Activated T-helper 1 cell treated with anti-CD3 and anti-CD28 coated beads, Interleukin-12 subunit alpha, Interleukin-12 subunit beta, Interleukin-2, Interleukin-4 antibody, amounts not matched to agents 30 ng/mL and 10 ng/mL and 1 ng/mL, durations not matched to agents 14 hours and 24 hours and 36 hours (primary cell): ENCODE measurements at regions not wholly inside any gene's neighbourhood (a gene's known extent, or its start where the extent isn't known, plus 50 kb on each side); places are given as distances from the start of the nearest gene placed in this dataset.
A peak's percentile ranks its signal among the peaks of the same experiment; 100 is the strongest.

Experiments
- DNase-seq: peaks from one replicate; pipeline ENCODE4 v3.0.0; 2021; ENCODE audit warnings: low spot score
- H3K27ac Mint-ChIP-seq: one replicate; pipeline ENCODE4 v1.8.0; 2021; ENCODE audit warnings: mild to moderate bottlenecking, mixed read lengths
- H3K27me3 Mint-ChIP-seq: one replicate; pipeline ENCODE4 v1.8.0; 2022; ENCODE audit warnings: mild to moderate bottlenecking, moderate library complexity, mixed read lengths; ENCODE audit not compliant: insufficient read depth
- H3K36me3 Mint-ChIP-seq: one replicate; pipeline ENCODE4 v1.8.0; 2021; ENCODE audit warnings: low read depth, mixed read lengths
- H3K4me1 Mint-ChIP-seq: one replicate; pipeline ENCODE4 v1.8.0; 2021; ENCODE audit warnings: low read depth, mixed read lengths
- H3K4me3 Mint-ChIP-seq: one replicate; pipeline ENCODE4 v1.8.0; 2021; ENCODE audit warnings: mild to moderate bottlenecking, moderate library complexity, mixed read lengths
- H3K9me3 Mint-ChIP-seq: one replicate; pipeline ENCODE4 v1.8.0; 2021; ENCODE audit warnings: mixed read lengths
- intact Hi-C: fragments of 100-400 bp; cut with micrococcal nuclease; formaldehyde crosslinking; loops from one replicate; pipeline ENCODE4 v1.15.1; 2024

GRCh38 chr1:59064592-59064991 is 232.3 kb upstream of the FGGY start:
- H3K36me3 Mint-ChIP-seq, result peaks cover 9% of the 10 kb centered on the region
- H3K9me3 Mint-ChIP-seq, result peaks cover 5% of the 10 kb centered on the region
- H3K4me1 Mint-ChIP-seq, result peaks cover 49% of the 10 kb centered on the region
- peak overlapping the region; percentile 42 for H3K27ac Mint-ChIP-seq
- no peaks in the 10 kb centered on the region for H3K27me3 Mint-ChIP-seq
- intact Hi-C loops, result loop anchor here (5.0 kb wide), 1 partner anchor 78 kb away; no protein-coding TSS in a partner anchor
- no peak overlapping the region for H3K4me3 Mint-ChIP-seq
- no peak for DNase-seq

- DNase-seq, result no peak
- Mint-ChIP-seq H3K4me3 (no peak overlapping the region), H3K4me1 (peaks cover 47% of the 10 kb centered on the region), H3K27ac (no peak overlapping the region), H3K9me3 (peaks cover under 1% of the 10 kb centered on the region), H3K36me3 (peaks cover 4% of the 10 kb centered on the region), H3K27me3 (no peaks in the 10 kb centered on the region)
- intact Hi-C loops, result no loop called here
These were observed 230.7 kb upstream of the FGGY start for GRCh38 chr1:59066236-59066635.

GRCh38 chr1:59070610-59071009 is 226.3 kb upstream of the FGGY start:
- peaks cover 16% of the 10 kb centered on the region for H3K36me3 Mint-ChIP-seq
- DNase-seq, result no peak
- peaks cover 10% of the 10 kb centered on the region for H3K9me3 Mint-ChIP-seq
- intact Hi-C loops, result loop anchor here (2.0 kb wide), 1 partner anchor 24 kb away; no protein-coding TSS in a partner anchor
- H3K27ac Mint-ChIP-seq, result peak overlapping the region; percentile 83
- H3K4me1 Mint-ChIP-seq, result peaks cover 32% of the 10 kb centered on the region
- peak overlapping the region; percentile 44 for H3K4me3 Mint-ChIP-seq
- H3K27me3 Mint-ChIP-seq, result no peaks in the 10 kb centered on the region

GRCh38 chr1:59071289-59071688 is 225.6 kb upstream of the FGGY start:
- Mint-ChIP-seq H3K27me3 (no peaks in the 10 kb centered on the region), H3K4me3 (peak overlapping the region; percentile 44), H3K9me3 (peaks cover 10% of the 10 kb centered on the region), H3K27ac (peak overlapping the region; percentile 83), H3K4me1 (peaks cover 36% of the 10 kb centered on the region), H3K36me3 (peaks cover 16% of the 10 kb centered on the region)
- DNase-seq, result no peak
- intact Hi-C loops, result loop anchor here (2.0 kb wide), 1 partner anchor 24 kb away; no protein-coding TSS in a partner anchor

- DNase-seq, result peak; percentile 13
- Mint-ChIP-seq H3K27me3 (no peaks in the 10 kb centered on the region), H3K4me3 (peak overlapping the region; percentile 68), H3K27ac (peak overlapping the region; percentile 86), H3K9me3 (peaks cover 10% of the 10 kb centered on the region), H3K4me1 (peaks cover 43% of the 10 kb centered on the region), H3K36me3 (peaks cover 16% of the 10 kb centered on the region)
- intact Hi-C loops, result loop anchor here (2.0 kb wide), 1 partner anchor 25 kb away; no protein-coding TSS in a partner anchor
These were observed 224.9 kb upstream of the FGGY start for GRCh38 chr1:59071876-59072582.

GRCh38 chr1:59072583-59072947 is 224.3 kb upstream of the FGGY start:
- Mint-ChIP-seq H3K36me3 (peaks cover 16% of the 10 kb centered on the region), H3K4me3 (peak overlapping the region; percentile 68), H3K4me1 (peaks cover 45% of the 10 kb centered on the region), H3K9me3 (peaks cover 10% of the 10 kb centered on the region), H3K27ac (peak overlapping the region; percentile 86), H3K27me3 (no peaks in the 10 kb centered on the region)
- intact Hi-C loops, result no loop called here
- no peak for DNase-seq

GRCh38 chr1:59074598-59074997 is 222.3 kb upstream of the FGGY start:
- DNase-seq, result no peak
- Mint-ChIP-seq H3K36me3 (peaks cover 15% of the 10 kb centered on the region), H3K27me3 (no peaks in the 10 kb centered on the region), H3K9me3 (peaks cover 10% of the 10 kb centered on the region), H3K4me3 (no peak overlapping the region), H3K27ac (no peak overlapping the region), H3K4me1 (peaks cover 52% of the 10 kb centered on the region)
- intact Hi-C loops, result no loop called here

GRCh38 chr1:59075021-59075420 is 221.9 kb upstream of the FGGY start:
- Mint-ChIP-seq H3K4me3 (no peak overlapping the region), H3K4me1 (peaks cover 56% of the 10 kb centered on the region), H3K9me3 (peaks cover 10% of the 10 kb centered on the region), H3K27ac (no peak overlapping the region), H3K27me3 (no peaks in the 10 kb centered on the region), H3K36me3 (peaks cover 15% of the 10 kb centered on the region)
- no peak for DNase-seq
- intact Hi-C loops, result no loop called here

- intact Hi-C loops, result no loop called here
- DNase-seq, result no peak
- no peak overlapping the region for H3K27ac Mint-ChIP-seq
- peaks cover 11% of the 10 kb centered on the region for H3K36me3 Mint-ChIP-seq
- H3K9me3 Mint-ChIP-seq, result peaks cover 10% of the 10 kb centered on the region
- H3K4me3 Mint-ChIP-seq, result no peak overlapping the region
- no peaks in the 10 kb centered on the region for H3K27me3 Mint-ChIP-seq
- peaks cover 48% of the 10 kb centered on the region for H3K4me1 Mint-ChIP-seq
These were observed 220.3 kb upstream of the FGGY start for GRCh38 chr1:59076612-59077011.

GRCh38 chr1:59077466-59078069 is 219.3 kb upstream of the FGGY start:
- H3K4me1 Mint-ChIP-seq, result peaks cover 39% of the 10 kb centered on the region
- H3K27me3 Mint-ChIP-seq, result no peaks in the 10 kb centered on the region
- intact Hi-C loops, result no loop called here
- no peak overlapping the region for H3K4me3 Mint-ChIP-seq
- peaks cover 6% of the 10 kb centered on the region for H3K9me3 Mint-ChIP-seq
- no peak for DNase-seq
- H3K36me3 Mint-ChIP-seq, result peaks cover 5% of the 10 kb centered on the region
- H3K27ac Mint-ChIP-seq, result no peak overlapping the region

- H3K4me1 Mint-ChIP-seq, result peaks cover 32% of the 10 kb centered on the region
- no peaks in the 10 kb centered on the region for H3K27me3 Mint-ChIP-seq
- no peak overlapping the region for H3K4me3 Mint-ChIP-seq
- H3K27ac Mint-ChIP-seq, result no peak overlapping the region
- H3K9me3 Mint-ChIP-seq, result peaks cover 2% of the 10 kb centered on the region
- no peak for DNase-seq
- intact Hi-C loops, result no loop called here
- peaks cover under 1% of the 10 kb centered on the region for H3K36me3 Mint-ChIP-seq
These were observed 218.7 kb upstream of the FGGY start for GRCh38 chr1:59078070-59078800.

- Mint-ChIP-seq H3K36me3 (no peaks in the 10 kb centered on the region), H3K27ac (no peak overlapping the region), H3K27me3 (no peaks in the 10 kb centered on the region), H3K9me3 (no peaks in the 10 kb centered on the region), H3K4me1 (peaks cover 30% of the 10 kb centered on the region), H3K4me3 (no peak overlapping the region)
- no peak for DNase-seq
- intact Hi-C loops, result no loop called here
These were observed 218.0 kb upstream of the FGGY start for GRCh38 chr1:59078866-59079265.
